ENCODE measurements at regions not wholly inside any gene's neighbourhood (a gene's known extent, or its start where the extent isn't known, plus 50 kb on each side); places are given as distances from the start of the nearest gene placed in this dataset.

DNA sequence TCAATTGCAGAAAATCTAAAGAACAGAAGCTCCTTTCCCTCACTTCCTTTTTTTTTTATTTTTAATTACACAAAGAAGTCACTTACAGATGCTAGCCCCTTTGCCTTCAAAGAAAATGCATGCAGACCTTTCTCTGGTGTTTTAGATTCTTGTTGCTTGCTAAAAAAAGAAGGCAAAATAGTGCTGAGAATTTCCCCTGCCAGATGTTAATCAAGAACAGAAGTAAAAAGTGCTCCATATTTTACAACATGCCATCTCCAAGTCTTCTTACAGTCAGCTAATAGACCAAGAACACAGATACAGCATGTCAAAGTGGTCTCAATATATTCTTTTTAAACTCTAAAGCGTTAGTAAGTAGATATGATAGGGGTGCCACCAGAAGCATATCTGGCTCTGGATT, 142.8 kb upstream of the RGMB start:
- TF ChIP-seq CREB1 (IDR thresholded peaks at IDR 0.05): no peak
- TF ChIP-seq, protein P1, sequence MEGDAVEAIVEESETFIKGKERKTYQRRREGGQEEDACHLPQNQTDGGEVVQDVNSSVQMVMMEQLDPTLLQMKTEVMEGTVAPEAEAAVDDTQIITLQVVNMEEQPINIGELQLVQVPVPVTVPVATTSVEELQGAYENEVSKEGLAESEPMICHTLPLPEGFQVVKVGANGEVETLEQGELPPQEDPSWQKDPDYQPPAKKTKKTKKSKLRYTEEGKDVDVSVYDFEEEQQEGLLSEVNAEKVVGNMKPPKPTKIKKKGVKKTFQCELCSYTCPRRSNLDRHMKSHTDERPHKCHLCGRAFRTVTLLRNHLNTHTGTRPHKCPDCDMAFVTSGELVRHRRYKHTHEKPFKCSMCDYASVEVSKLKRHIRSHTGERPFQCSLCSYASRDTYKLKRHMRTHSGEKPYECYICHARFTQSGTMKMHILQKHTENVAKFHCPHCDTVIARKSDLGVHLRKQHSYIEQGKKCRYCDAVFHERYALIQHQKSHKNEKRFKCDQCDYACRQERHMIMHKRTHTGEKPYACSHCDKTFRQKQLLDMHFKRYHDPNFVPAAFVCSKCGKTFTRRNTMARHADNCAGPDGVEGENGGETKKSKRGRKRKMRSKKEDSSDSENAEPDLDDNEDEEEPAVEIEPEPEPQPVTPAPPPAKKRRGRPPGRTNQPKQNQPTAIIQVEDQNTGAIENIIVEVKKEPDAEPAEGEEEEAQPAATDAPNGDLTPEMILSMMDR (IDR thresholded peaks at IDR 0.05; ENCODE audit: control extremely low read depth in 1 of 3, insufficient read depth in 1 of 3, low read depth in 1 of 3, low read length in 3 of 3): no peak
- TF ChIP-seq EP300 (IDR thresholded peaks at IDR 0.05; ENCODE audit: borderline replicate concordance in 1 of 2, low read depth in 2 of 2, low read length in 2 of 2): no peak
- no peak for TF ChIP-seq ATF3 (IDR thresholded peaks at IDR 0.05; ENCODE audit: insufficient read depth, low read depth, low read length)
- no peak for TF ChIP-seq EZH2 (IDR thresholded peaks at IDR 0.05; ENCODE audit: low read depth, low read length, severe bottlenecking)
- no peak for TF ChIP-seq CHD2 (IDR thresholded peaks at IDR 0.05; ENCODE audit: low read length)
- TF ChIP-seq, protein P2, sequence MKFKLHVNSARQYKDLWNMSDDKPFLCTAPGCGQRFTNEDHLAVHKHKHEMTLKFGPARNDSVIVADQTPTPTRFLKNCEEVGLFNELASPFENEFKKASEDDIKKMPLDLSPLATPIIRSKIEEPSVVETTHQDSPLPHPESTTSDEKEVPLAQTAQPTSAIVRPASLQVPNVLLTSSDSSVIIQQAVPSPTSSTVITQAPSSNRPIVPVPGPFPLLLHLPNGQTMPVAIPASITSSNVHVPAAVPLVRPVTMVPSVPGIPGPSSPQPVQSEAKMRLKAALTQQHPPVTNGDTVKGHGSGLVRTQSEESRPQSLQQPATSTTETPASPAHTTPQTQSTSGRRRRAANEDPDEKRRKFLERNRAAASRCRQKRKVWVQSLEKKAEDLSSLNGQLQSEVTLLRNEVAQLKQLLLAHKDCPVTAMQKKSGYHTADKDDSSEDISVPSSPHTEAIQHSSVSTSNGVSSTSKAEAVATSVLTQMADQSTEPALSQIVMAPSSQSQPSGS (IDR thresholded peaks at IDR 0.05; ENCODE audit: low read length): no peak
- no peak for TF ChIP-seq CBX5 (IDR thresholded peaks at IDR 0.05; ENCODE audit: low read depth, low read length)
- no peak for TF ChIP-seq YY1 (IDR thresholded peaks at IDR 0.05; ENCODE audit: low read depth, low read length)
- TF ChIP-seq NANOG (IDR thresholded peaks at IDR 0.05; ENCODE audit: insufficient read depth, low read depth, low read length, poor library complexity, severe bottlenecking): no peak
- TF ChIP-seq BACH1 (IDR thresholded peaks at IDR 0.05; ENCODE audit: low read length): no peak
- no peak for TF ChIP-seq HDAC2 (IDR thresholded peaks at IDR 0.05; ENCODE audit: borderline replicate concordance in 1 of 2, low read depth in 2 of 2, low read length in 2 of 2)
- no peak for TF ChIP-seq SP2 (IDR thresholded peaks at IDR 0.05; ENCODE audit: low read length)

Measured in H1 (cell line).